Upper lobe of left lung (tissue), 6 donors: ENCODE measurements at regions not wholly inside any gene's neighbourhood (a gene's known extent, or its start where the extent isn't known, plus 50 kb on each side); places are given as distances from the start of the nearest gene placed in this dataset.

ENCODE experiments used
- ATAC-seq, 2 donors: fragments of 200-7000 bp; cut with Tn5 transposase; one replicate each; pipeline ENCODE4 v1.9.1; 2022; ENCODE audit warnings: mild to moderate bottlenecking in 2 of 2, moderate library complexity in 2 of 2; ENCODE audit not compliant: low FRiP score in 2 of 2
- DNase-seq, 2 donors: peaks; one replicate each; pipeline ENCODE4 v3.0.0-alpha.2; 2019 to 2020
- H3K27ac ChIP-seq, 4 donors: fragments of 200-600 bp; sonication (generic); one replicate each; pipeline ENCODE4 v1.5.1; 2016 to 2019
- H3K27me3 ChIP-seq, 4 donors: fragments of 200-600 bp; sonication (generic); one replicate each; pipeline ENCODE4 v1.5.1; 2017 to 2019
- H3K36me3 ChIP-seq, 4 donors: fragments of 200-600 bp; sonication (generic); one replicate each; pipeline ENCODE4 v1.5.1; 2016 to 2019
- H3K4me1 ChIP-seq, 4 donors: fragments of 200-600 bp; sonication (generic); one replicate each; pipeline ENCODE4 v1.5.1; 2018 to 2019
- H3K4me3 ChIP-seq, 4 donors: fragments of 200-600 bp; sonication (generic); one replicate each; pipeline ENCODE4 v1.5.1; 2017 to 2019; ENCODE audit warnings: mild to moderate bottlenecking in 2 of 4, moderate library complexity in 1 of 4
- H3K9me3 ChIP-seq, 4 donors: fragments of 200-600 bp; sonication (generic); one replicate each; pipeline ENCODE4 v1.5.1; 2018 to 2019
- EP300 ChIP-seq, 4 donors: sonication (generic); formaldehyde crosslinking; IDR thresholded peaks; one replicate each; pipeline ENCODE4 v1.5.1; 2017; ENCODE audit warnings: antibody characterized with exemption in 4 of 4, control low read depth in 2 of 4
- POLR2A ChIP-seq, 4 donors: fragments of 450-650 bp; IDR thresholded peaks; one replicate each; pipeline ENCODE4 v1.5.1; 2016 to 2017; ENCODE audit warnings: antibody characterized with exemption in 4 of 4, mild to moderate bottlenecking in 2 of 4
- POLR2AphosphoS5 ChIP-seq, 2 donors: sonication (generic); formaldehyde crosslinking; IDR thresholded peaks; one replicate each; pipeline ENCODE4 v1.5.1; 2017; ENCODE audit warnings: antibody characterized with exemption in 2 of 2
- whole genome bisulfite sequencing, 2 donors: methylation state at CpG; one replicate each; pipeline ENCODE4 v1.1.5; 2017 to 2018; 5-methylcytosine and 5-hydroxymethylcytosine counted together
- TF ChIP-seq, protein P1 (sequence below), 6 experiments: fragments of 450-650 bp in 4 of 6; fragments of 200-600 bp in 2 of 6; sonication (generic) in 2 of 6; IDR thresholded peaks; one replicate each; pipeline ENCODE4 v1.5.1; 2016 to 2019; ENCODE audit warnings: antibody characterized with exemption in 6 of 6
- donor health status: DM: no; HTN: no; CAD: no; lungs with moderate emphysema.
- donor health status: DM: no; HTN: yes; CAD: no; lungs with severe emphysema.

DNA sequence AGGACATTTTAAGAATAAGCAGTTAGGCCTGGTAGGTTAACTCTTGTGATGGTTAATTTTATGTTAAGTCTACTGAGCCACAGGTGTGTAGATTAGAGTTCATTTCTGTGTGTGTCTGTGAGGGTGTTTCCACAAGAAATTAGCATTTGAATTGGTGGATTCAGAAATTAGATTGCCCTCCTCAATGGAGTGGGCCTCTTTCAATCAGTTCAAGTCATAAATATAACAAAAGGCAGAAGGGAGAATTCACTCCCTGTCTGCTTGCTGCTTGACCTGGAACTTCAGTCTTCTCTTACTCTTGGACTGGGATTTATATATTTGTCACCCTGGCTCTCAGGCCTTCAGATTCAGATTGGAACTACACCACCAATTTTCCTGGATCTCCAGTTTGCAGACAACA, 55.3 kb upstream of the POM121L12 start:
- Histone ChIP-seq H3K27me3 (no peaks in the 10 kb centered on the region), H3K27ac (no peak overlapping the region), H3K36me3 (no peaks in the 10 kb centered on the region), H3K4me1 (no peaks in the 10 kb centered on the region), H3K4me3 (no peak overlapping the region), H3K9me3 (peaks cover 0 to 9% (median 5%) of the 10 kb centered on the region in 4 donors)
- no peak for TF ChIP-seq EP300 (IDR thresholded peaks at IDR 0.05)
- no peak for TF ChIP-seq POLR2A (IDR thresholded peaks at IDR 0.05)
- TF ChIP-seq, protein P1, sequence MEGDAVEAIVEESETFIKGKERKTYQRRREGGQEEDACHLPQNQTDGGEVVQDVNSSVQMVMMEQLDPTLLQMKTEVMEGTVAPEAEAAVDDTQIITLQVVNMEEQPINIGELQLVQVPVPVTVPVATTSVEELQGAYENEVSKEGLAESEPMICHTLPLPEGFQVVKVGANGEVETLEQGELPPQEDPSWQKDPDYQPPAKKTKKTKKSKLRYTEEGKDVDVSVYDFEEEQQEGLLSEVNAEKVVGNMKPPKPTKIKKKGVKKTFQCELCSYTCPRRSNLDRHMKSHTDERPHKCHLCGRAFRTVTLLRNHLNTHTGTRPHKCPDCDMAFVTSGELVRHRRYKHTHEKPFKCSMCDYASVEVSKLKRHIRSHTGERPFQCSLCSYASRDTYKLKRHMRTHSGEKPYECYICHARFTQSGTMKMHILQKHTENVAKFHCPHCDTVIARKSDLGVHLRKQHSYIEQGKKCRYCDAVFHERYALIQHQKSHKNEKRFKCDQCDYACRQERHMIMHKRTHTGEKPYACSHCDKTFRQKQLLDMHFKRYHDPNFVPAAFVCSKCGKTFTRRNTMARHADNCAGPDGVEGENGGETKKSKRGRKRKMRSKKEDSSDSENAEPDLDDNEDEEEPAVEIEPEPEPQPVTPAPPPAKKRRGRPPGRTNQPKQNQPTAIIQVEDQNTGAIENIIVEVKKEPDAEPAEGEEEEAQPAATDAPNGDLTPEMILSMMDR (IDR thresholded peaks at IDR 0.05), result no peak
- no peak for TF ChIP-seq POLR2AphosphoS5 (IDR thresholded peaks at IDR 0.05)
- ATAC-seq (no peak), DNase-seq (no peak)

DNA sequence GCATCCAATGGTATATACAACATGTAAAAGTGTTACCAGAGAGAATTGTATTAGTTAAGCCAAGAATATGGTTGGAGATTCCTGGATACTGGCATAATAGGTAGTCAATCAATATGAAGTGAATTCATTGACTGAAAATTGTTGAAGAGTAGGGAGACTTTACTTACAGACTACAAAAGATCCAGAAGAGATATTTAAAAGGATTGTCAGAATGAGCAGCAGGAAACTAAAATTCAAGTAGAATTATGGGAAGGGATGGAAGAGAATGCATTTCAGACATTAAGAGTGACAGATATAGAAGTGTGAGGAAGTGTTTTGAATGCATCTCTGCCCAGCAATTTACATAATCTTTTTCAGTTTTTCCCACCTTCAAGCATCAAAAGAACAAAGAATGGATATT, 62.3 kb upstream of the POM121L12 start:
- no peak for ATAC-seq
- no peaks in the 10 kb centered on the region for H3K36me3 ChIP-seq
- DNase-seq, result no peak
- H3K9me3 ChIP-seq, result no peaks in the 10 kb centered on the region
- no peak overlapping the region for H3K27ac ChIP-seq
- no peaks in the 10 kb centered on the region for H3K27me3 ChIP-seq
- no peaks in the 10 kb centered on the region for H3K4me1 ChIP-seq
- H3K4me3 ChIP-seq, result no peak overlapping the region
- no peak for TF ChIP-seq EP300 (IDR thresholded peaks at IDR 0.05)
- TF ChIP-seq POLR2A (IDR thresholded peaks at IDR 0.05), result no peak
- TF ChIP-seq POLR2AphosphoS5 (IDR thresholded peaks at IDR 0.05), result no peak
- TF ChIP-seq, protein P1 (IDR thresholded peaks at IDR 0.05), result no peak

DNA sequence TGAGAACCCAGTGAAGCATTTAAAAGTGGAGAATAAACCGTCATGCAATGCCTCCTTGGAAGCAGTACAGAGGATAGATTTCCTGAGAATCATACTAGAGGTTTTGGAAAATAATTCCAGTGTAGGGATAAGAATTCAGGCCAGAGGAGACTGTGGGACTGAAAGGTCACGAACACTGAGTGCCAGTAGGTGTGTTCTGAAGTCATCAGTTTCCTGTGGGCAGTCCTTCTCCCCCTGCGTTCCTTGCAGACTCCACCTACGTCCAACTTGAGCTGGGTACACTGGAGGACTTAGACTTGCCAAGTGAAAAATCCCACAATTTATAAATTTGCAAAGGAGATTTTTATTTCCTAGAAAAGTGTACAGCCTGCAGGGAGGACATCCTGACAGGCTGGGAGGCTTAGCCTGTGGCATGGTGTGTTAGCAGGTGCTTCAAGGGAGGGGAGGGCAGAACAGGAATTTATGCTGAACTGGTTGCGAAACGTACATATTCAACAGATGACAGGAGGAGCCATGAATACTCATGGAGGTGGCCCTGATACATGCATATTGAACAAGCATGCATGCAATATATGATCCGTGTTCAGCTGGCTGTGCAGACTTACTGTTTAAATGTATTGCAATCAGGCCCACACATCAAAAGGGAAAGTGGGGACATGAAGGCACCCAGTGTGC, 72.9 kb upstream of the POM121L12 start:
- TF ChIP-seq EP300 (IDR thresholded peaks at IDR 0.05) (no peak), POLR2AphosphoS5 (IDR thresholded peaks at IDR 0.05) (no peak), POLR2A (IDR thresholded peaks at IDR 0.05) (no peak)
- TF ChIP-seq, protein P1 (IDR thresholded peaks at IDR 0.05), result no peak
- H3K9me3 ChIP-seq, result no peaks in the 10 kb centered on the region
- 62 to 65% methylated on average over 7 of the region's 7 CpGs for WGBS, 2 donors
- H3K36me3 ChIP-seq, result no peaks in the 10 kb centered on the region
- no peaks in the 10 kb centered on the region for H3K4me1 ChIP-seq
- DNase-seq (no peak), ATAC-seq (no peak)
- H3K27ac ChIP-seq, result no peak overlapping the region
- H3K27me3 ChIP-seq, result no peaks in the 10 kb centered on the region
- H3K4me3 ChIP-seq, result no peak overlapping the region

DNA sequence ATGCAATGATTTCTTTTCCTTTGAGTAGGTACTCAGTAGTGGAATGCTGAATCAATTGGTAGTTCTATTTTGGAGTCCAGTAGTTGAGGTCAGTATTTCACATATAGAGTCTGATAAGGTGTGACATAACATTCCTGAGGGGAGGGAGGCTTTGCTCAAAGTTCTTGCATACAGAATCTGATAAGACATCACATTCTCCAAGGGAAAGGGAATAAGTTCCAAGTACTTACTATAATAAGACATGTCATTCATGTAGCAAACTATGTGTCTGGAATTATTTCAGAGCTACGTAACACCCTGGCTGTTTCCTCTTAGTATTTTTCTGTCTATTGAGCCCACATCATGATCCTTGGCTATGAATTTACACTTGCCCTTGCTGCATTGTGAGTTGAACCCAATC, 74.3 kb upstream of the POM121L12 start:
- WGBS, 2 donors, result 58 to 63% methylated on average over 1 of the region's 1 CpG
- TF ChIP-seq, protein P1 (IDR thresholded peaks at IDR 0.05), result no peak
- no peak for TF ChIP-seq POLR2AphosphoS5 (IDR thresholded peaks at IDR 0.05)
- no peak for TF ChIP-seq EP300 (IDR thresholded peaks at IDR 0.05)
- H3K9me3 ChIP-seq, result no peaks in the 10 kb centered on the region
- ATAC-seq (no peak), DNase-seq (no peak)
- no peak overlapping the region for H3K27ac ChIP-seq
- no peak overlapping the region for H3K4me3 ChIP-seq
- H3K27me3 ChIP-seq, result no peaks in the 10 kb centered on the region
- H3K36me3 ChIP-seq, result no peaks in the 10 kb centered on the region
- no peaks in the 10 kb centered on the region for H3K4me1 ChIP-seq
